ENCODE measurements at regions not wholly inside any gene's neighbourhood (a gene's known extent, or its start where the extent isn't known, plus 50 kb on each side); places are given as distances from the start of the nearest gene placed in this dataset.
"Not testable (repeated sequence)": the region's sequence is repeated elsewhere in the genome, so short reads cannot be mapped to it uniquely, and the experiment has no call there.

- no peak for DNase-seq
Measured at GRCh38 chr16:5158494-5158893, 60.9 kb upstream of the EEF2KMT start.

DNA sequence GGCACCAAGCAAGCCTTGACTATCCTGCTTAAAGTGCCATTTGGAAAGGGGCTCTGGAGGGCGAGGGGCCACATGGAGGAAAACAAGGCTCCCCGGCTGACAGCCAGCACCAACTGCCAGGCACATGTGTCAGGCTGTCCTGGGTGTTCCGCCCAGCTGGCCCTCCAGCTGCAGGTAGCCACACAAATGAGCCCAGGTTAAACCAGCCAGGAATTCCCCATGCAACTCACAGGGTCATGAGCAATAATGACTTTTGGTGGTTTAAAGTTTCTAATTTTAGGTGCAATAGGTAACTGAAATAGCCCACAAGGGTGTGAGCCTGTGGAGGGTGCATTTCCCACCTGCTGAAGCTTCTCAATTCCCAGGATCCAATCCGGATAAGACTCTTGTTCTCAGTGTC is 58.9 kb upstream of the EEF2KMT start:
- DNase-seq: not testable (repeated sequence)

DNA sequence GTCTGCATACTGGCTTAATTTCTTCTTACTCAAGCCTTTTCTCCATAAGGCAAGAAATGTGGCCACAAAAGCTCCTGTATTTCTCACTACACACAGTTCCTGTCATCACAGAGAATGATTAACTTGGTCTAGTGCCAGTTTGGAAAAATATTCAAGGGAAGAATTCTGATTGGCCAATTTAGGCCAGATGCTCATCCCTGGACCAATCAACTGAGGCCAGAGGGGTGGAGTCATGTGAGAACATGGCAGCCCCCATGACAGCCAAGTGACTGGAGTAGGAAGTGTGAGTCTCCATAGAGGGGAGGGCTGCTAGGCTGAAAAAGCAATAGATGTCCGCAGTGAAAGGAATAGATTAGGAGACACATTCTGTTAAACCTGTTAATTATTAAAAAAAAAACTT is 56.4 kb upstream of the EEF2KMT start:
- not testable (repeated sequence) for DNase-seq

DNA sequence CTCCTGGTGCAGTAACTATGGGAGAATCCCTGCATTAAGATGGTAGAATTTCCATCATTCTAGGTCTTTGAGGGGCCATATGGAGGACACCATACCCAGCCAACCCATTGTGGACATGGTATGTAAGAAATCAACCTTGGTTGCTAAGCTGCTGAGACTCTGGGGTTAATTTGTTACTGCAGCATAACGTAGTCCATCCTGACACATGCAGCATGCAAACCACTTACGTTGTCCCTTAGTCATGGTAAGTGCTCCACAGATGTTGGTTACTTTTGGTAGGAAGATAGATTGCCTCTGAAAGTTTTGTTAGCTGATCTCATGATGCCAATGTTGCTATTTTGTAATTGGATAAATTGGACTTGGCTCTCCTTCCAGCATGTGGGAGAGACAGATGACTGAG is 53.8 kb upstream of the EEF2KMT start:
- not testable (repeated sequence) for DNase-seq

Measured in right hindlimb (tissue), 1 donor.